Sigmoid colon (tissue), 6 donors: ENCODE measurements at regions not wholly inside any gene's neighbourhood (a gene's known extent, or its start where the extent isn't known, plus 50 kb on each side); places are given as distances from the start of the nearest gene placed in this dataset.

Experiments
- DNase-seq: peaks from one replicate; pipeline ENCODE4 v3.0.0-alpha.2; 2019
- H3K27ac ChIP-seq, 4 donors: fragments of 200-600 bp; sonication (generic); one replicate each; pipeline ENCODE4 v1.5.1; 2016 to 2019; ENCODE audit warnings: mild to moderate bottlenecking in 1 of 4
- H3K27me3 ChIP-seq, 3 donors: fragments of 200-600 bp; sonication (generic); one replicate each; pipeline ENCODE4 v1.5.1; 2019; ENCODE audit warnings: mild to moderate bottlenecking in 1 of 3
- H3K36me3 ChIP-seq, 4 donors: fragments of 200-600 bp; sonication (generic); one replicate each; pipeline ENCODE4 v1.5.1; 2016 to 2019
- H3K4me1 ChIP-seq, 4 donors: fragments of 200-600 bp; sonication (generic); one replicate each; pipeline ENCODE4 v1.5.1; 2017 to 2019
- H3K4me3 ChIP-seq, 4 donors: fragments of 200-600 bp; sonication (generic); one replicate each; pipeline ENCODE4 v1.5.1; 2017 to 2019; ENCODE audit warnings: mild to moderate bottlenecking in 2 of 4, moderate library complexity in 1 of 4
- H3K9me3 ChIP-seq, 4 donors: fragments of 200-600 bp in 3 of 4; sonication (generic) in 3 of 4; one replicate each; pipeline versions ENCODE4 v1.5.1 to v1.6.1; 2013 to 2019
- EP300 ChIP-seq, 4 donors: sonication (generic); formaldehyde crosslinking; IDR thresholded peaks; one replicate each; pipeline ENCODE4 v1.6.1; 2017; ENCODE audit warnings: antibody characterized with exemption in 4 of 4
- POLR2A ChIP-seq, 2 donors: fragments of 450-650 bp; IDR thresholded peaks; one replicate each; pipeline ENCODE4 v1.6.1; 2016; ENCODE audit warnings: antibody characterized with exemption in 2 of 2, mild to moderate bottlenecking in 2 of 2, moderate library complexity in 2 of 2
- POLR2AphosphoS5 ChIP-seq, 4 donors: sonication (generic); formaldehyde crosslinking; IDR thresholded peaks; one replicate each; pipeline ENCODE4 v1.6.1; 2017; ENCODE audit warnings: antibody characterized with exemption in 4 of 4
- WGBS, 2 donors: extraction: QIAGEN DNeasy Blood & Tissue Kit; methylation state at CpG; one replicate each; pipeline ENCODE4 v1.1.7; 2013; 5-methylcytosine and 5-hydroxymethylcytosine counted together
- intact Hi-C: fragments of 100-400 bp; cut with DNase I; formaldehyde crosslinking; loops from one replicate; pipeline ENCODE4 v1.15.1; 2023
- TF ChIP-seq, protein P1 (sequence below), 4 experiments: fragments of 450-650 bp in 3 of 4; fragments of 200-600 bp in 1 of 4; IDR thresholded peaks; one replicate each; pipeline ENCODE4 v1.5.1; 2016 to 2019; ENCODE audit warnings: antibody characterized with exemption in 4 of 4, mild to moderate bottlenecking in 3 of 4, moderate library complexity in 2 of 4
- donor health status: healthy with polysubstance abuse.
- donor health status: healthy.

DNA sequence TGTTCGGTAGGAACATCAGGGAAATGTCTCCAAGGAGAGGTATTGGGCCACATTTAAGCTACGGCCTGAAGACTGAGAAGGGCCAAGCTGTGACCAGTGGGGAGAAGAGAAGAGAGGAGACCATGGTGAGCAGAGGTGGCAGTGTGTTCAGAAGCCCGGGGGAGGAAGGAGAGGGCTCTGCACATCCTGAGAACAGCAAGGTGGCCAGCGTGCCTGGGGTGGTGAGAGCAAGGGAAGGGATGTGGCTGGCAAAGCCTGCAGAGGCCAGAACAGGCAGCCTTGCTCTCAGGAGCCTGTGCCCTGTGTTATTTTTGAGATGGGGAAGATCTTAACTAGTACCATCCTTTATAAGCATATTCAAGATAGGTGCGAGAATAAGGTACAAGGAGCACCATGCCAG lies 933.5 kb upstream of the EEF2KMT start:
- no peaks in the 10 kb centered on the region for H3K9me3 ChIP-seq
- DNase-seq: no peak
- H3K27me3 ChIP-seq: no peaks in the 10 kb centered on the region
- WGBS, 2 donors: 80 to 85% methylated on average over 5 of the region's 5 CpGs
- TF ChIP-seq, protein P1, sequence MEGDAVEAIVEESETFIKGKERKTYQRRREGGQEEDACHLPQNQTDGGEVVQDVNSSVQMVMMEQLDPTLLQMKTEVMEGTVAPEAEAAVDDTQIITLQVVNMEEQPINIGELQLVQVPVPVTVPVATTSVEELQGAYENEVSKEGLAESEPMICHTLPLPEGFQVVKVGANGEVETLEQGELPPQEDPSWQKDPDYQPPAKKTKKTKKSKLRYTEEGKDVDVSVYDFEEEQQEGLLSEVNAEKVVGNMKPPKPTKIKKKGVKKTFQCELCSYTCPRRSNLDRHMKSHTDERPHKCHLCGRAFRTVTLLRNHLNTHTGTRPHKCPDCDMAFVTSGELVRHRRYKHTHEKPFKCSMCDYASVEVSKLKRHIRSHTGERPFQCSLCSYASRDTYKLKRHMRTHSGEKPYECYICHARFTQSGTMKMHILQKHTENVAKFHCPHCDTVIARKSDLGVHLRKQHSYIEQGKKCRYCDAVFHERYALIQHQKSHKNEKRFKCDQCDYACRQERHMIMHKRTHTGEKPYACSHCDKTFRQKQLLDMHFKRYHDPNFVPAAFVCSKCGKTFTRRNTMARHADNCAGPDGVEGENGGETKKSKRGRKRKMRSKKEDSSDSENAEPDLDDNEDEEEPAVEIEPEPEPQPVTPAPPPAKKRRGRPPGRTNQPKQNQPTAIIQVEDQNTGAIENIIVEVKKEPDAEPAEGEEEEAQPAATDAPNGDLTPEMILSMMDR (IDR thresholded peaks at IDR 0.05): no peak
- TF ChIP-seq EP300 (IDR thresholded peaks at IDR 0.05) (no peak), POLR2AphosphoS5 (IDR thresholded peaks at IDR 0.05) (no peak), POLR2A (IDR thresholded peaks at IDR 0.05) (no peak)
- H3K27ac ChIP-seq: no peak overlapping the region
- intact Hi-C loops: no loop called here
- H3K4me3 ChIP-seq: no peak overlapping the region
- no peaks in the 10 kb centered on the region for H3K4me1 ChIP-seq
- no peaks in the 10 kb centered on the region for H3K36me3 ChIP-seq

DNA sequence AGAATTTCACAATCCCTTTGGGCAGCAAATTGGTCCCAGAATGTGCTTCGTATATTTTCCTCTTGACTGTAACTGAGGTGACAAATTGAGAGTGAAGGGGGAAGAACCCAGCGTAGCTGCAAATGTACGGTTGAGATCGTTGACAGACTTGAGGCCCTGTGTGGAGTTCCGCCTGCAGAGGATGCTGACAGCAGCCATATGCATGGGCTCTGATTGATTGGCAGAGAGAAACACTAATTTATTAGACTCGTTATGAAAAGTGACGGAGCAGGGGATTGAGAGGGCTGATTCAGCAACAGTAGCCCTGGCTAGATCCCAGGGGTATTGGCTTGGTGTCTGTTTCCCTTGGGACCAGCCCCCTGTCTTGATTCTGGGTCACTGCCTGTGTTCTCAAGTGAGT lies 930.1 kb upstream of the EEF2KMT start:
- no peaks in the 10 kb centered on the region for H3K4me1 ChIP-seq
- no peaks in the 10 kb centered on the region for H3K27me3 ChIP-seq
- TF ChIP-seq EP300 (IDR thresholded peaks at IDR 0.05) (no peak), POLR2AphosphoS5 (IDR thresholded peaks at IDR 0.05) (no peak), POLR2A (IDR thresholded peaks at IDR 0.05) (no peak)
- TF ChIP-seq, protein P1 (IDR thresholded peaks at IDR 0.05): no peak
- DNase-seq: no peak
- no peaks in the 10 kb centered on the region for H3K36me3 ChIP-seq
- H3K4me3 ChIP-seq: no peak overlapping the region
- WGBS, 2 donors: 86 to 88% methylated on average over 7 of the region's 7 CpGs
- no peaks in the 10 kb centered on the region for H3K9me3 ChIP-seq
- intact Hi-C loops: no loop called here
- H3K27ac ChIP-seq: no peak overlapping the region

DNA sequence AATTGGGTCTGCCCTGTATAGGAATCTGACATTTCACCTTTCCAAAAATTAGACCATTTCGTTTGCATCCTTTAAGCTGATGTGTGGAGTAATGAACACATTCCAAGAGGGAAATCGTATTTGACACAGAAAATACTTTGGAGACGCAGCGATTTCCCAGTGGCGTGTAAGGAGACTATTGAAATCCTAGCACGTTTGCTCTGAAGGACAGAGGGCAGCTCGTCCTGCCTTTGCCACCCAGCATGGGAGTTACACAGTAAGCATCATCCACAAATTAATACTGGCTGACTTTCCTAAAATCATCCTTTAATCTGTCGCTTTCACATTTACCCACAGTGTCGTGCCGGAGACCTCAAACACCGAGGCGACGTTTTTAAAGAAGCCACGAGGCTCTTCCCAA lies 925.9 kb upstream of the EEF2KMT start:
- intact Hi-C loops: no loop called here
- 86 to 90% methylated on average over 14 of the region's 14 CpGs for WGBS, 2 donors

DNA sequence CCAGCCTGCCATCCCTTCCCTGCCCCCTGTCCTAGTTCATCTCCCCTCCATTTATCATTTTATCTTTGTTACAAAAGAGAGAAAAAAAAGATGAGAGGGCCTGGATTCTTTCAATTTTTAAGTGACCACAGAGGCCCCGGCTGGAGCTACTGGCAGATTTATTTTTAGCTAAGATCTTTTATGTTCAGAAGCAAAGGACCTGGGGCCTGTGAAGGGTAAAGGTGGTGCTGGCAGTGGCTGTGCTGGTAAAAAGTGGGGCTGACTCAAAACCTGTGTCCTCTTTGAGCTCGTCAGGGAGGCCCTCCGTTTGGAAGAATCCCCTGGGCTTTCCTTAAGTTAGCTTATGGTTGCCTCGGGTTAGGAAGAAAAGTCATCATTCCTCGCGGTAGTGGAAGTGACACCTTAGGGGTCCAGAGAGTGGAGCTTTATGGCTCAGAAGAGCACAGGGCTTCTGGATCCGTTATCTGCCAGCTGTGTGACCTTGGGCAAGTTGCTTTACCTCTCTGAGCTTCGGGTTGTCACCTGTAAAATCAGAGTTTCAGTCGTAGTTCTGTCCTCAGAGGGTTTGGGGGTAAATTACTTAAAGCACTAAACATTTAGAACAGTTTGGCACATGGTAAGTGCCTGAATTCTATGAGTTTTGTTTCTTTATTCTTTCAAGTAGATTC lies 923.8 kb upstream of the EEF2KMT start:
- H3K27me3 ChIP-seq: peaks cover 3 to 38% (median 17%) of the 10 kb centered on the region in 3 donors
- no peak overlapping the region for H3K4me3 ChIP-seq
- TF ChIP-seq POLR2AphosphoS5 (IDR thresholded peaks at IDR 0.05) (no peak), POLR2A (IDR thresholded peaks at IDR 0.05) (no peak), EP300 (IDR thresholded peaks at IDR 0.05) (no peak)
- TF ChIP-seq, protein P1 (IDR thresholded peaks at IDR 0.05): no peak
- 68 to 79% methylated on average over 9 of the region's 9 CpGs for WGBS, 2 donors
- no peak overlapping the region for H3K27ac ChIP-seq
- peaks cover 0 to 8% (median 0%) of the 10 kb centered on the region in 4 donors for H3K4me1 ChIP-seq
- no peaks in the 10 kb centered on the region for H3K36me3 ChIP-seq
- no peaks in the 10 kb centered on the region for H3K9me3 ChIP-seq
- DNase-seq: no peak
- intact Hi-C loops: no loop called here

More for the DNA sequence above, 925.9 kb upstream of the EEF2KMT start:
- H3K4me3 ChIP-seq: no peak overlapping the region
- H3K4me1 ChIP-seq: peaks cover 0 to 8% (median 0%) of the 10 kb centered on the region in 4 donors
- H3K36me3 ChIP-seq: no peaks in the 10 kb centered on the region
- H3K27ac ChIP-seq: no peak overlapping the region
- no peaks in the 10 kb centered on the region for H3K9me3 ChIP-seq
- no peak for TF ChIP-seq POLR2A (IDR thresholded peaks at IDR 0.05)
- no peak for TF ChIP-seq POLR2AphosphoS5 (IDR thresholded peaks at IDR 0.05)
- TF ChIP-seq, protein P1 (IDR thresholded peaks at IDR 0.05): no peak
- TF ChIP-seq EP300 (IDR thresholded peaks at IDR 0.05): no peak
- peaks cover 3 to 28% (median 17%) of the 10 kb centered on the region in 3 donors for H3K27me3 ChIP-seq
- no peak for DNase-seq
